SK-MEL-5 (cell line): ENCODE measurements at regions not wholly inside any gene's neighbourhood (a gene's known extent, or its start where the extent isn't known, plus 50 kb on each side); places are given as distances from the start of the nearest gene placed in this dataset.
A peak's percentile ranks its signal among the peaks of the same experiment; 100 is the strongest.
"Not testable (repeated sequence)": the region's sequence is repeated elsewhere in the genome, so short reads cannot be mapped to it uniquely, and the experiment has no call there.

ENCODE experiments used
- DNase-seq: peaks from one replicate; pipeline ENCODE4 v3.0.0-alpha.2; 2016; ENCODE audit warnings: low read depth, low spot score
- in situ Hi-C: cut with HindIII; loops from 2 replicates; pipeline ENCODE4 v1.10.0; 2016; ENCODE audit warnings: low sequenced_read_pairs, high pct_unique_total_duplicates, low pct_unique_long_range_greater_than_20kb

DNA sequence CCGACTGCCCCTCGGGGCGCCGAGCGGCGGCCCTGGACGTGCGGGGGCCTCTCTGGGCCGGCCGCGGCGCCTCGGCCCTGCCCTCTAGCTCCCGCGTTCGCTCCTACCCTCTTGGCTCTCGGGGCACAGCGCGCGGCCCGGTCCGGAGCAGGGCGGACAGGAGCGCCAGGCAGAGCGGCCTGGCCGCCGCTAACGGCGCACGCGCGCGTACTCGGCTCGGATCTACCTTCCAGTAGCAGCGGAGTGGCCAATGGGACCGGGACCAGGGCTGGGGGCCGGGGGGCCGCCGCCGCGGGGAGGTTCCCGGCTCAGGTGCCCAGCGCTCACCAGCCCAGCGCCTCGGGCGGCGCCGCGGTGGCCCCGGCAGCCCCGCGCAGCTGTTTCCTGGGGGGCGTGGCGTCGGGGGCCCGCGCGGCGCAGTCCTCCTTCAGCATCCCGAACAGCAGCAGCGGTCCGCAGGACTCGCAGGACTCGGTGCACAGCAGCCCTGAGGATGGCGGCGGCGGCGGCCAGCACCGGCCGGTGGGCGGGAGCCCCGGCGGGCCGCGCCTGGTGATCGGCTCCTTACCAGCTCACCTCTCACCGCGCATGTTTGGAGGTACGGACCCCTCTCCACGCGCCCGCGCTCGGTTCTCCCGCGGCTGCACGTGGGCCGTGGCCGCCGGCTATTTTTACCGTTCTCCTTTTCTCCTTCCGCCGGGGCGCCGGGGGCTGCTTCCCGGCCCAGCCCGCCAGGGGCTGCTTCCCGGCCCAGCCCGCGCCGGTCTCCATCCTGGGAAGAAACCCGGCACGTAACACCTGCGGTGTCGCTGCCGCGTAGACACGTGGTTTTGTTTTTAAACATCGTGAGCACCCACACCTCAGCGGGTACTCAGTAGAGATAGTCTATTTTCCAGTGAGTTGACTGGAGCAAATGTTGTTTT is 162.9 kb downstream of the KBTBD2 start:
- in situ Hi-C loops, result not testable (repeated sequence)
- DNase-seq, result peak; percentile 74

DNA sequence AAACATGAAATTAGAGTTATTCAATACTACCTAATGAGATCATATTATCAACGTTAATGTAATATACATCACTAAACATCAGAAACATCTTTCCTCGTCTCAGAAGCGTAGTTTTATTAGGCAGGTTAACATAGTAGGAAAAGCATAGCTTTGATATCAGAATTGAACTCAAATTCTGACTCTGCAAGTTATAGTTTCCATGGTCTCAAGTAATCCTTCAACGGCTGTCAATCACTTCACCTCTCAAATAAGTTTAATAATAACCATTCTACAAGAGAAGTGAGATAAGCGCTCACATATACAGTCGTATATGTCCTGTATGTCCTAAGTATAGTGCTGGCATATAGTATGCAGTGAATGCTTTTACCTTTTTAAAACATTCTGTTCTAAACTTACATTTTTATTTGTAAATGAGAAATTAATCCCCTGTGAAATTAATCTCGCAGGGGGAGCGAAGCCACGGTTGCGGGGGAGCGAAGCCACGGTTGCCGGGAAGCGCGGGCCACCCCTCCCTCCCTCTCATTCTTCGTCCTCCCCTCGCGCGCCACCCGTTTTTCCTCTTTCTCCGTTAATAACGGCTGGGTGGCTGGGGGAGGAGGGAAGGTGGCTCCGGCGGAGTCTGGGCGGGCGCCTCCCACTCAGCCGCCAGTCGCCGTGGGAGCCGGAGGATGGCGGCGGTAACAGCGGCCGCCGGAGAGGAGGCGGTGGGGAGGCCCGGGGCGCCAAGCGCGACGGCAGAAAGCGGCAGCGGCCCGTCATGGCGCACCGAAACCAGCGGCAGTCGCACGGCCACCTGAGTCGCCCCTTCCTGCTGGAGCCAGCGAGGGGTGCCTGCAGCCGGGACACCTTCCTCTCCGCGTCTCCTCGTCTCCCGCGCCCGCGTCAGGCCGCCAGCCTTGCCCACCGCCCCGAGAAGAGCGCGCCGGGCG is 163.8 kb downstream of the KBTBD2 start:
- in situ Hi-C loops, result not testable (repeated sequence)
- peak; percentile 52 for DNase-seq

DNA sequence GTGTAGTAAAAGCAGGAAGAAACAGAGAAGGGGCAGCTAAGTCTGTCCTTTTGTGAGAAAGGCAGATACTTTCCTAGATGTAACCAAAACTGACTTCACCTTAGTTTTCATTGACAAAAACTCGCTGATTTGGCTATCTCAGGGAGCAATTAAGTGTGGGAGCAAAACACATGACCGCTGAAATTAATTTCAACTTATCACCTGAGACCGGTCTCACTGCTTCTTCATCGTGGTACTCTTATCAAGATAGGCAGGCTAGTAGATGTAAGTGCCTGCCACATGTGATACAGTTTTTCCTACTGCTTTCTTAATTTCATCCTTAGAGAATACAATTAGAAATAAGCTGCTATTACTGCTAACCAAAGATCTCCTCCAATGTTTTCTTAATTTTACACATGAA is 168.7 kb downstream of the KBTBD2 start:
- in situ Hi-C loops, DNase-seq: not testable (repeated sequence)

DNA sequence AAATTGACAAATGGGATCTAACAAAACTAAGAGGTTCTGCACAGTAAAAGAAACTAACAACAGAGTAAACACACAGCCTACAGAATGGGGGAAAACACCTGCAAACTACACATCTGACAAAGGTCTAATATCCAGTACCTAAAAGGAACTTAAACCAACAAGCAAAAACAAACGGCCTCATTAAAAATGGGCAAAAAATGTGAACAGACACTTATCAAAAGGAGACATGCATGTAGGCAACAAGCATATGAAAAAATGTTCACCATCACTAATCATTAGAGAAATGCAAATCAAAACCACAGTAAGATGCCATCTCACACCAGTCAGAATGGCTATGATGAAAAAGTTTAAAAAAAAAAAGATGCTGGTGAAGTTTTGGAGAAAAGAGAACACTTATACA is 197.4 kb downstream of the KBTBD2 start:
- in situ Hi-C loops, result no loop called here
- no peak for DNase-seq

DNA sequence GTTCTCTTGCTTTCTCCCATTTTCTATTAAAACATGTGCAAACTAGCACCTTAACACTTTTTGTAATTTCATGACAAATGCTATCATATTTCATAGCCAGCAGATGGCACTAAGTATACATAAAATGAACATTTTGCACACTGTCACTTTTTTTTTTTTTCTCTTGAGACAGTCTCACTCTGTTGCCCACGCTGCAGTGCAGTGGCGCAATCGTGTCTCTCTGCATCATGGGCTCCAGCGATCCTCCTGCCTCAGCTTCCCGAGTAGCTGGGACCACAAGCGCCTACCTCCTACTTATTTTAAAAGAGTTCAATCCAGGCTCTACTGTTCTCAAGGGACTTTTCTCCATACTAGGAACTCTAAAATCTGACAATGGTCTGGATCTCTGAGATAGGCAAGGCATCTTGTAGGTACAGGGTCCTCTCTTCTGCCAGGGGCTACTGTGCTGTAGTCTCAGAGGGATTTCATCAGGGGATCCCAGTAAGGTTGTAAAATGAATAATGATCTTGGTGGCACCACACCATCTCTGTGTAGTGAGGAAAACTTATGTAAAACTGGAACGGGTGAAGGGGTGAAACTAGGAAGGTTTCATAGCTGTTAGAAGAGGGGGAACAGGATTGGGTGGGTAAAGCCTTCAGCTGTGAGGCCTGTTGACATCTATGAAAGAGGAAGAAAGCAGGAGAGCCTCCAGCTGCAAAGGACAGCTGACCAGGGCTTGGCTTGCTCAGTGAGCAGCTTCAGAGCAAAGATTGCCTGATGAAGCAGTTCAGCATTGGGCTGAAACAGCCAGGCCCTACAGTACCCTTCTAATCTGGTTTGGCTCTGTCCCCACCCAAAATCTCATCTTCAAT is 196.9 kb downstream of the AVL9 start:
- in situ Hi-C loops, result not testable (repeated sequence)
- peak; percentile 68 for DNase-seq

DNA sequence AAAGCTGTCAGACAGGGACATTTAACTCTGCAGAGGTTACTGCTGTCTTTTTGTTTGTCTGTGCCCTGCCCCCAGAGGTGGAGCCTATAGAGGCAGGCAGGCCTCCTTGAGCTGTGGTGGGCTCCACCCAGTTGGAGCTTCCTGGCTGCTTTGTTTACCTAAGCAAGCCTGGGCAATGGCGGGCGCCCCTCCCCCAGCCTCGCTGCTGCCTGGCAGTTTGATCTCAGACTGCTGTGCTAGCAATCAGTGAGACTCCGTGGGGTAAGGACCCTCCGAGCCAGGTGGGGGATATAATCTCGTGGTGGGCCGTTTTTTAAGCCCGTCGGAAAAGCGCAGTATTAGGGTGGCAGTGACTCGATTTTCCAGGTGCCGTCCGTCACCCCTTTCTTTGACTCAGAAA is 192.8 kb downstream of the AVL9 start:
- in situ Hi-C loops, DNase-seq: not testable (repeated sequence)

- in situ Hi-C loops, result no loop called here
- DNase-seq, result no peak
Measured at GRCh38 chr7:32681174-32681518, 185.9 kb downstream of the AVL9 start.

DNA sequence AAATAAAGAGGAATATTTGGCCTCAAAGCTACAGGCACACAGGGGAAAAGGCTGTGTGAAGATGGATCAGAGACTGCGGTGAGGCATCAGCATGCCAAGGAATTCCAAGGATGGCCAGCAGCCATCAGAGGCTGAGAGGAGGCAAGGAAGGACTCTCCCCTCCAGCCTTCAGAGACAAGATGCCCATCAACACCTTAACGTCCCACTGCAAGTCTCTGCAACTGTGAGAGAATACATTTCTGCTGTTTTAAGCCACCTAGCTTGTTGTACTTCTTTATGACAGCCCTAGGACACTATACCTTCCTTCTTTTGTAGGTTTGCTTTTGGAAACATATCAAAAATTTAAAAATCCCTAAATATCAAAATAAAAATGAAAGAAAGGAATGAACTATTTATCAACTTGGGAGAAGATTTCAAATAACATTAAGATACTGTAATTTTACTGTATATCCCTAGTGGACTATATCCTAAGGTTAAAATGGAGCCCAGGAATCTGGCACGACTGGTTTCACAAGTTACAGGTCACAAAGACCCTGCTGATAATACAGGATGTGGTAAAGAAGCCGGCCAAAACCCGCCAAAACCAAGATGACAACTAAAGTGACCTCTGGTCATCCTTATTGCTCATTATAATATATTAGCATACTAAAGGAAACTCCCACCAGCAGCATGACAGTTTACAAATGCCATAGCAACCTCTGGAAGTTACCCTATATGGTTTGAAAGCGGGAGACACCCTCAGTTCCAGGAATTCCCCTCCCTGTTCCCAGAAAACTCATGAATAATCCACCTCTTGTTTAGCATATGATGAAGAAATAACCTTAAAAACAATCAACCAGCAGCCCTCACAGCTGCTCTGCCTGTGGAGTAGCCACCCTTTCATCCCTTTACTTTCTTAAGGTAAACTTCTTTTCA is 185.2 kb downstream of the AVL9 start:
- in situ Hi-C loops, result no loop called here
- DNase-seq, result no peak

DNA sequence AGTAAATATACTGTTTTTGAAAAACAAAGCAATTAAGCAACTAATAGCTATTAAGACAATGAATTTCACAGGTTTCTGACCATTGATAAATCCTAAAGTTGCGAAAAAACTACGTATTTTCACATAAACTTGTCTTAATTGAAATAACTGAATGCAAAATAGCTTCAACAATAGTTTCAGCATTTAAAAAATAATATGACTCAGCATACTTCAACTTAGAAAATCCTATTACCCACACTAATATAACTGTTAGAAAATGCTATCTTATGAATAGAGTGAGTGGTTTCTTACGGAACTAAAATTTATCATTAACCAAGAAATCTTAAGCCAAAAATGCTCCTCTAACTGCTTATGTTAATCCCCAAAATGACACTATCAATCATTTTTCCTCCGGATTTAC is 183.9 kb downstream of the AVL9 start:
- DNase-seq, result no peak
- in situ Hi-C loops, result no loop called here

DNA sequence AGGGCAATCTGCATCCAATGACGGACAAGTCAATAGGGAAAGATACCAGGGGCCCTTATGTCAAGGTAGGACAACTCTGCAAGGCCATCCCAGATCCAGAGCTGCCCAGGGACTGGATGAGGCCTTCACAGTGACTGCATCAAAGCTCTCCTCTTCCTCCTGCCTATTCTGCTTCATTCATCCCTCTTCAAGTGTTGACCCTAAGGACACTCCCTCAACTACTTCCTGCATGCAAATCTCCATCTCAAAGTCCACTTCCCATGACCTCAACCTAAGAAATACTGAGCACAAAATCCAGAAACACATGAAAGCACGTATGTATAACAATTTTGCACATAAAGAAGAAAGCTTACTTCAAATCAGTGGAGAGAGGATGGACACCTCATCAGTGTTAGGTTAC is 182.3 kb downstream of the AVL9 start:
- in situ Hi-C loops, result no loop called here
- DNase-seq, result no peak

- in situ Hi-C loops, result no loop called here
- no peak for DNase-seq
Measured at GRCh38 chr7:32676249-32676941, 181.1 kb downstream of the AVL9 start.

GRCh38 chr7:32673275-32673983 is 178.1 kb downstream of the AVL9 start:
- DNase-seq, result no peak
- in situ Hi-C loops, result no loop called here

DNA sequence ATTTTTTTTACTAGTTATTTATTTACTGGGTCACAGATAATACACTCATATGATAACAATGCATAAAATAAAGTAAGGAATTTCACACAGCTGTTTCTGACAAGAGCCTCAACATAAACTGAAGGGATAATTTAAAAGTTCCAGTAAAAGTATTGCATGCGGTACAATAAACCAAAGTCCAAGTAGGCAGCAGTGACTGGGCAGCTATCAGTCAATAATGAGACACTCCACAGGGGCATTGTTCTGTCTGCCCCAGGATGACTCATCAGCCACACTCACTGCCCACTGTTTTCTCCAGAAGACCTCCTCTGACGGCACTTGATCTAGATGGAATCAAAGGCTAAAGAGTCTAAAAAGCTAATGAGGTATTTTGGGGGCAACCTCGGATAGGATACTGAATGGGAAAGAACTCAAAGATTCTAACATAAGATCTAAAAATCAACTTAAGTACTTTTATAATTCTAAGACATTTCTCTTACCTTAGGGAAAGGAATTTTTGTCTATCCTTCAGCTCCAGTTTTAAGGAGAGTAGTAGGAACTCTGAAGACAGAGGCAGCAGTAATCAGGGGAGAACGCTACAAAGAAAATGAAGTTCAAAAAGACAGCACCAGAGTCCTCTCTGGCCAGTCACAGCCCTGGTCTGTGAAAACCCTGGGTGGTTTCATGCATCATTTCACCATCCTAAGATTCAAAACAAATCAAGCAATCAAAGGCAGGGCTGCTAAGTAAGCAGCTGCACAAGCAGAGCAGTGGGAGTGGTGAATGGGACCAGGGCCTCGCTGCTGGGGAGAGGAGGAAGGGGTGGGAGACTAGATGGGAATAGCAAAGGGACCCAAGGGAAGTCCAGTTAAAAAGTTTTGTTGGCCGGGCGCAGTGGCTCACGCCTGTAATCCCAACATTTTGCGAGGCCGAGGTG is 175.1 kb downstream of the AVL9 start:
- in situ Hi-C loops, result no loop called here
- DNase-seq, result peak; percentile 95

- DNase-seq, result peak; percentile 95
- in situ Hi-C loops, result not testable (repeated sequence)
Measured at GRCh38 chr7:32669173-32669870, 174.0 kb downstream of the AVL9 start.
